Fibroblast of mammary gland (primary cell): ENCODE measurements at regions not wholly inside any gene's neighbourhood (a gene's known extent, or its start where the extent isn't known, plus 50 kb on each side); places are given as distances from the start of the nearest gene placed in this dataset.
A peak's percentile ranks its signal among the peaks of the same experiment; 100 is the strongest.
"Not testable (repeated sequence)": the region's sequence is repeated elsewhere in the genome, so short reads cannot be mapped to it uniquely, and the experiment has no call there.

Experiments
- DNase-seq: peaks from one replicate; pipeline ENCODE4 v3.0.0-alpha.2; 2010; ENCODE audit warnings: low read depth
- H3K4me3 ChIP-seq: 2 replicates; pipeline ENCODE4 v1.5.1; 2011; ENCODE audit warnings: low read depth, mild to moderate bottlenecking, low read length, moderate library complexity; ENCODE audit not compliant: control insufficient read depth
- TF ChIP-seq, protein P1 (sequence below): conservative IDR thresholded peaks from 2 replicates; pipeline ENCODE4 v1.5.1; 2011; ENCODE audit warnings: low read depth, low read length, inconsistent platforms; ENCODE audit not compliant: control insufficient read depth, insufficient read depth

DNA sequence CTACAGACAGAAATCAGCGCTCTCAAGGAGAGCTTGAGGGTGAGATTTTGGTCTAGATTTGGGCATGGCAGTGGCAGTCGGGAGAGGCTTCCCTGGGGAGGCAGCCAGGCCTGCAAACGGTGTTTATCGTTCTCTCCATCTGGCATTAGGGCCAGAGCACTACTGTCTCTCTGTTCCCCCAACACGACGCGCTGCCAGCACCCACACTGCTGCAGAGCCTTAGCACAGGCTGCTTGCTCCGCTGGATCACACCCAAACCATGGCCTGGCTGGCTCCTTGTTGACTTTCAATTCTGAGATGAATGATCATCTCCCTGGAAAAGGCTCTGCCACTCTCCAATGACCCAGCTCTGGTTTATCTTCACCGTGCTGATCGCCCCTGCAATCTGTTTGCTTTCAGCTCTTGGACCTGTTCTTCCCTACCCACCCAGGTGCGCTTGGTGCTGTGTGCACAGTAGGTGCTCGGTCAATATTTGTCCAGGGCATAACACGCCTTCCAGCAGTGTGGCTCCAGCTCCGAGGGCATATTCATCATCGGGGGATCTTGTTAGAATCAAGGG is 106.1 kb downstream of the TFAP2C start:
- no peak for DNase-seq
- TF ChIP-seq, protein P1, sequence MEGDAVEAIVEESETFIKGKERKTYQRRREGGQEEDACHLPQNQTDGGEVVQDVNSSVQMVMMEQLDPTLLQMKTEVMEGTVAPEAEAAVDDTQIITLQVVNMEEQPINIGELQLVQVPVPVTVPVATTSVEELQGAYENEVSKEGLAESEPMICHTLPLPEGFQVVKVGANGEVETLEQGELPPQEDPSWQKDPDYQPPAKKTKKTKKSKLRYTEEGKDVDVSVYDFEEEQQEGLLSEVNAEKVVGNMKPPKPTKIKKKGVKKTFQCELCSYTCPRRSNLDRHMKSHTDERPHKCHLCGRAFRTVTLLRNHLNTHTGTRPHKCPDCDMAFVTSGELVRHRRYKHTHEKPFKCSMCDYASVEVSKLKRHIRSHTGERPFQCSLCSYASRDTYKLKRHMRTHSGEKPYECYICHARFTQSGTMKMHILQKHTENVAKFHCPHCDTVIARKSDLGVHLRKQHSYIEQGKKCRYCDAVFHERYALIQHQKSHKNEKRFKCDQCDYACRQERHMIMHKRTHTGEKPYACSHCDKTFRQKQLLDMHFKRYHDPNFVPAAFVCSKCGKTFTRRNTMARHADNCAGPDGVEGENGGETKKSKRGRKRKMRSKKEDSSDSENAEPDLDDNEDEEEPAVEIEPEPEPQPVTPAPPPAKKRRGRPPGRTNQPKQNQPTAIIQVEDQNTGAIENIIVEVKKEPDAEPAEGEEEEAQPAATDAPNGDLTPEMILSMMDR = no peak
- H3K4me3 ChIP-seq = no peak overlapping the region

DNA sequence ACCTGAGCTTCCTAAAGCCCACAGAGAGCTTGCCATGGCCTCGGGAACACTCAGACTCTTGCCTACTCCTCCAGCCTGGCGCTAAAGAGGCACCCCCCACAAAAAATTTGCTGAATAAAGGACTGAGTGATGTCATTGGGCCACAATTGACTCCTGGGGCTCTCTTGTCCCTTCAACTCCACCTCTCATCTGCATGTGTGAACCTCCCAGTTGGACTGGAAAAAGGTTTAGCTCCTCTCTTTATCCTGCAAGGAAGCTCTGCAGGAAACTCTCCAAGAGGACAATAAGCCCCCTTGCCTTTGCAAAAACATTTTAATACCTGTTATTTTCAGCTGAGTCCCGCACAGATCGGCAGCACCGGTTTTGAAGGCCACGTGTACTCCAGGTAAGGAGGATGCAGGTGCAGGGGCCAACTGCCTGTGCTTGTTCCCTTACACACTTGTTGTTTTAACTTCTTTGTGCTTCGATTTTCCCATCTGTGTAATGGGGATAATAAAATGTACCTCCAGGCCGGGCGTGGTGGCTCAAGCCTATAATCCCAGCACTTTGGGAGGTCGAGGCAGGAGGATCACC is 107.3 kb downstream of the TFAP2C start:
- TF ChIP-seq, protein P1 = no peak
- H3K4me3 ChIP-seq = no peak overlapping the region
- no peak for DNase-seq

DNA sequence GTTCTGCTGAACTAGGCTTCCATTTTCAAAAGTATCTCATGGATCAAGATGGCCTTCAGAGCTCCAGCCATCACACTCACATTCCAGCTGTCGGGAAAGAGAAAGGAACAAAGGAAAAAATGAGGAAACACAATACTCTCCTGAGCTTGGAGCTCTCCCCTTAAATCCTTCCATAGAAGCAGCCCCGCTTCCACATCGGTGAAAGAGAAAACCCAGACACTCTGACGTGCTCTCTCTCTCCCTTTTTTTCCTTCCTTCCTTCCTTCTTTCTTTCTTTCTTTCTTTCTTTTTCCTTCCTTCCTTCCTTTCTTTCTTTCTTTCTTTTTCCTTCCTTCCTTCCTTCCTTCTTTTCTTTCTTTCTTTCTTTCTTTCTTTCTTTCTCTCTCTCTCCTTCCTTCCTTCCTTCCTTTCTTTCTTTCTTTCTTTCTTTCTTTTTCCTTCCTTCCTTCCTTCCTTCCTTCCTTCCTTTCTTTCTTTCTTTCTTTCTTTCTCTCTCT is 115.3 kb downstream of the TFAP2C start:
- DNase-seq = not testable (repeated sequence)

GRCh38 chr20:56748476-56749377 is 119.6 kb downstream of the TFAP2C start:
- H3K4me3 ChIP-seq = no peak overlapping the region
- TF ChIP-seq, protein P1 = no peak
- DNase-seq = no peak

More for the DNA sequence above, 115.3 kb downstream of the TFAP2C start:
- not testable (repeated sequence) for H3K4me3 ChIP-seq

DNA sequence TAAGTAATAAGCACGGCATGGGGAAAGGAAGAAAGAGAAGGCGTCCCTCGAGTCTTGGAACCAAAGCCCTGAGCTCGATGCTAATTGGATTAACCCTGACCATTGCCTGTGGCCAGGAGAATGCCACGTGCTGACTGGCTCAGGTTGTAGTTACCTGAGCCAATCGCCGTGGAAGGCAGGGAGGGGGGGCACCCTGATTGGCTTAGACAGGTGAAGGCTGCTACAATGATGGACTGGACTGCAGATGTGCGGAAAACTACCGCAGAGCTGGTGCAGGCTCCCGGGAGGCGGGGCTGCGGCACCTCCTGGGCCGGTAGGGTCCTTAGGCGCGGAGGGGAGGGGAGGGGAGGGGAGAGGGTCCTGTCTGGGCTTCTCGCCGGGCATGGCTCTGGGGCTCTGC is 121.3 kb downstream of the TFAP2C start:
- TF ChIP-seq, protein P1 = no peak
- no peak for DNase-seq
- no peak overlapping the region for H3K4me3 ChIP-seq

DNA sequence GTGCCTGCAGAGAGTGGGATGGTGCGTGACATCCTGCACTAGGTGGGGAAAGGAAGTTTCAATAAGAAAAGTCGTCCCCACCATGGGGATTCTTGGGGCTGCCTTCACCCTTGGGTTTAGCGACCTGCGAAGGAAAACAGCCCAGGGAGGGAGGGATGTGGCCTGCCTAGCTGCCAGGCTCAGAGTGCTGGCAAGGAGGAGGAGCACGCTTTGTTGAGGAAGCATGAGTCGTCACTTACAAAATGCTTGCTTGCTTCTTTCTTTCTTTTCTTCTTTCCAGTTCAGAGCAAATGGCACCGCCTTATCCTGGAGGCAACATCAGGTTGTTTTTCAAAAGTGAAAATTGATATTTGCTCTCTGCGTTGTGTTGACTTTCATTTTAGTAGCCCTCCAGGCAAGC is 123.2 kb downstream of the TFAP2C start:
- H3K4me3 ChIP-seq = no peak overlapping the region
- DNase-seq = no peak
- TF ChIP-seq, protein P1 = no peak

DNA sequence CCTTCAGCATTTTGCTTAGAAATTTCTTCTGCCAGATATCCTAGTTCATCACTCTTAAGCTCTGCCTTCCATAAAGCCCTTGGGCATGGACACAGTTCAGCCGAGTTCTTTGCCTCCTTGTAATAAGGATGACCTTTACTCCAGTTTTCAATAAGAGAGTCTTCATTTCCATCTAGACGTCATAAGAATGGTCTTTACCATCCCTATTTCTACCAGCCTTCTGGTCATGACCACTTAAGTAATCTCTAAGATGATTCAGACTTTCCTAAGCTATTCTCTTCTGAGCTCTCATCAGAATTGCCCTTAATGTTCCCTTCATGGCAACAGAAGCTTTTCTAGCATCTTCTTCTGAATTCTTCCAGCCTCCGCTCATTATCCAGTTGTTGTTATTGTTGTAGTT is 126.1 kb downstream of the TFAP2C start:
- H3K4me3 ChIP-seq = no peak overlapping the region
- TF ChIP-seq, protein P1 = no peak
- DNase-seq = peak; percentile 12

- H3K4me3 ChIP-seq, DNase-seq: not testable (repeated sequence)
Measured at GRCh38 chr20:56756658-56757057, 127.6 kb downstream of the TFAP2C start.
